Endothelial cell of umbilical vein (primary cell): ENCODE measurements at regions not wholly inside any gene's neighbourhood (a gene's known extent, or its start where the extent isn't known, plus 50 kb on each side); places are given as distances from the start of the nearest gene placed in this dataset.

Experiments used
- CTCF ChIP-seq, 2 donors: IDR thresholded peaks; 1 replicate in 1 of 2; 2 replicates in 1 of 2; pipeline ENCODE4 v1.5.1; 2011; ENCODE audit warnings: low read length in 2 of 2, mild to moderate bottlenecking in 2 of 2, moderate library complexity in 2 of 2, control low read depth in 1 of 2, inconsistent platforms in 1 of 2, low read depth in 1 of 2; ENCODE audit not compliant: insufficient read depth in 1 of 2; ENCODE audit errors: extremely low read depth in 1 of 2
- EZH2 ChIP-seq: IDR thresholded peaks from 2 replicates; pipeline ENCODE4 v1.6.1; 2012; ENCODE audit warnings: borderline replicate concordance, low read depth, mild to moderate bottlenecking, moderate library complexity, low read length, inconsistent platforms; ENCODE audit not compliant: severe bottlenecking
- FOS ChIP-seq: IDR thresholded peaks from 2 replicates; pipeline ENCODE4 v1.6.1; 2011; ENCODE audit warnings: mild to moderate bottlenecking, low read length, moderate library complexity, borderline replicate concordance; ENCODE audit not compliant: insufficient read depth
- GATA2 ChIP-seq: IDR thresholded peaks from 2 replicates; pipeline ENCODE4 v1.7.0; 2011; ENCODE audit warnings: low read depth, mild to moderate bottlenecking, moderate library complexity, mixed read lengths, low read length; ENCODE audit not compliant: insufficient read length, insufficient read depth
- JUN ChIP-seq: IDR thresholded peaks from 2 replicates; pipeline ENCODE4 v1.6.1; 2011; ENCODE audit warnings: borderline replicate concordance, low read depth; ENCODE audit not compliant: insufficient read length, insufficient read depth
- MAX ChIP-seq: IDR thresholded peaks from 2 replicates; pipeline ENCODE4 v1.6.1; 2011; ENCODE audit not compliant: insufficient read depth, insufficient read length
- MYC ChIP-seq: IDR thresholded peaks from one replicate; pipeline ENCODE4 v1.6.1; 2011; ENCODE audit warnings: mild to moderate bottlenecking, low read depth, low read length
- POLR2A ChIP-seq: IDR thresholded peaks from 2 replicates; pipeline ENCODE4 v1.6.1; 2012; ENCODE audit warnings: low read depth, mild to moderate bottlenecking, control low read depth, low read length
- POLR2AphosphoS5 ChIP-seq: IDR thresholded peaks from 2 replicates; pipeline ENCODE4 v1.6.1; 2012; ENCODE audit warnings: low read depth, mild to moderate bottlenecking, control low read depth, low read length, moderate library complexity; ENCODE audit not compliant: insufficient read depth

DNA sequence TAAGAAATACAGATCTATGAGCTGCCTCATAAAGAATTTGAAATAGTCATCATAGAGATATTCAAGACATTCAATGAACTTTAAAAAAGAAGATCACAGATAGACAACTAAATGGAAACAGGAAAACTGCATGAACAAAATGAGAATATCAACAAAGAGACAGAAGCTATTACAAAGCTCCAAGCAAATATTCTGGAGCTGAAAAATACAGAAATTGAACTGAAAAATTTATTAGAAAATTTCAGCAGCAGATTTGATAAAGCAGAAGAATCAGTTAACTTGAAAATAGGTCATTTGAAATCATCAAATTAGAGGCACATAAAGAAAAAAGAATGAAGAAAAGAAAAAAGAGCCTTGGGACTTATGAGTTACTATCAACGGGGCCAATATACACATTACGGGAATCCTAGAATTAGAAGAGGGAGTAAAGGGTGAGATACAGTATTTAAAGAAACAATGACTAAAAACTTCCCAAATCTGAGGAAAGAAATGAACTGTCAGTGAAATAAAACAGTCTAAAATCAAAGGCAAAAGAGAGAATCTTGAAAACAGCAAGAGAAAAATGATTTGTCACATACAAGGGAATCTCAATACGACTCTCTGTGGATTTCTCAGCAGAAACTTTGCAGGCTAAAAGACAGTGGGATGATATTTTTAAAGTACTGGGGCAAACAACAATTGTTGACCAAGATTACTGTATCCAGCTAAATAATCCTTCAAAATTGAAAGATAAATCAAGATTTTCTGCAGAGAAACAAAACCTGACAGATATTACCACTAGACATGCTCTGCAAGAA, 641.6 kb downstream of the ANKRD50 start:
- no peak for TF ChIP-seq CTCF (IDR thresholded peaks at IDR 0.05; ENCODE audit: extremely low read depth in 1 of 2, insufficient read depth in 1 of 2, low read depth in 1 of 2, low read length in 2 of 2)
- no peak for TF ChIP-seq MAX
- TF ChIP-seq JUN, result no peak
- no peak for TF ChIP-seq POLR2A
- no peak for TF ChIP-seq POLR2AphosphoS5
- no peak for TF ChIP-seq EZH2
- no peak for TF ChIP-seq FOS
- no peak for TF ChIP-seq MYC
- no peak for TF ChIP-seq GATA2
